ENCODE measurements at regions not wholly inside any gene's neighbourhood (a gene's known extent, or its start where the extent isn't known, plus 50 kb on each side); places are given as distances from the start of the nearest gene placed in this dataset.

- no TSS peak for BruUV-seq (replicated peaks)
These were observed 499.3 kb downstream of the NXPH1 start for GRCh38 chr7:8932751-8933150.

GRCh38 chr7:8937204-8937603 lies 503.8 kb downstream of the NXPH1 start:
- H4K20me1 ChIP-seq (ENCODE audit: insufficient read depth), result no peaks in the 10 kb centered on the region
- H3K27ac ChIP-seq, result no peak overlapping the region
- BruUV-seq (replicated peaks), result no TSS peak
- DNase-seq, result no peak
- no peak overlapping the region for H3K4me2 ChIP-seq
- H3K79me2 ChIP-seq (ENCODE audit: low read depth), result no peaks in the 10 kb centered on the region
- H3K9me2 ChIP-seq (ENCODE audit: insufficient read depth), result no peaks in the 10 kb centered on the region
- no peak for TF ChIP-seq EZH2 (IDR thresholded peaks at IDR 0.05; ENCODE audit: low read depth)
- no peak for TF ChIP-seq CTCF (conservative IDR thresholded peaks at IDR 0.05)
- H3K36me3 ChIP-seq (ENCODE audit: low read depth), result no peaks in the 10 kb centered on the region
- H3K4me1 ChIP-seq (replicated peaks; ENCODE audit: insufficient read depth), result no peaks in the 10 kb centered on the region
- no peak overlapping the region for H3K4me3 ChIP-seq
- ChIA-PET POLR2A (ENCODE audit: unreplicated experiment) (no interaction called here), CTCF (no interaction called here)
- intact Hi-C loops (cut with micrococcal nuclease; ENCODE audit: unreplicated experiment), result no loop called here
- no peaks in the 10 kb centered on the region for H3K9me3 ChIP-seq (ENCODE audit: insufficient read depth, low read depth)
- H3F3A ChIP-seq (ENCODE audit: insufficient read depth, low read depth), result no peaks in the 10 kb centered on the region
- no peaks in the 10 kb centered on the region for H3K27me3 ChIP-seq (ENCODE audit: insufficient read depth, low read depth)
- no peak overlapping the region for H2AFZ ChIP-seq

More at GRCh38 chr7:8932751-8933150, 499.3 kb downstream of the NXPH1 start:
- no peak overlapping the region for H2AFZ ChIP-seq
- H4K20me1 ChIP-seq (ENCODE audit: insufficient read depth), result no peaks in the 10 kb centered on the region
- DNase-seq, result no peak
- no peaks in the 10 kb centered on the region for H3K4me1 ChIP-seq (replicated peaks; ENCODE audit: insufficient read depth)
- ChIA-PET CTCF (no interaction called here), POLR2A (ENCODE audit: unreplicated experiment) (no interaction called here)
- intact Hi-C loops (cut with micrococcal nuclease; ENCODE audit: unreplicated experiment), result no loop called here
- H3K79me2 ChIP-seq (ENCODE audit: low read depth), result no peaks in the 10 kb centered on the region
- no peaks in the 10 kb centered on the region for H3K36me3 ChIP-seq (ENCODE audit: low read depth)
- no peak overlapping the region for H3K4me2 ChIP-seq
- TF ChIP-seq CTCF (conservative IDR thresholded peaks at IDR 0.05), result no peak
- TF ChIP-seq EZH2 (IDR thresholded peaks at IDR 0.05; ENCODE audit: low read depth), result no peak
- no peaks in the 10 kb centered on the region for H3K9me2 ChIP-seq (ENCODE audit: insufficient read depth)
- no peaks in the 10 kb centered on the region for H3K9me3 ChIP-seq (ENCODE audit: insufficient read depth, low read depth)
- H3K4me3 ChIP-seq, result no peak overlapping the region
- H3K27ac ChIP-seq, result no peak overlapping the region
- H3F3A ChIP-seq (ENCODE audit: insufficient read depth, low read depth), result no peaks in the 10 kb centered on the region
- H3K27me3 ChIP-seq (ENCODE audit: insufficient read depth, low read depth), result no peaks in the 10 kb centered on the region

- intact Hi-C loops (cut with micrococcal nuclease; ENCODE audit: unreplicated experiment), result no loop called here
- Histone ChIP-seq H3K27ac (no peak overlapping the region), H3K9me3 (ENCODE audit: insufficient read depth, low read depth) (no peaks in the 10 kb centered on the region), H3K4me1 (replicated peaks; ENCODE audit: insufficient read depth) (no peaks in the 10 kb centered on the region), H3K36me3 (ENCODE audit: low read depth) (no peaks in the 10 kb centered on the region), H3K27me3 (ENCODE audit: insufficient read depth, low read depth) (no peaks in the 10 kb centered on the region), H2AFZ (no peak overlapping the region), H3K79me2 (ENCODE audit: low read depth) (no peaks in the 10 kb centered on the region), H3K9me2 (ENCODE audit: insufficient read depth) (no peaks in the 10 kb centered on the region), H4K20me1 (ENCODE audit: insufficient read depth) (no peaks in the 10 kb centered on the region), H3K4me3 (no peak overlapping the region), H3F3A (ENCODE audit: insufficient read depth, low read depth) (no peaks in the 10 kb centered on the region), H3K4me2 (no peak overlapping the region)
- TF ChIP-seq EZH2 (IDR thresholded peaks at IDR 0.05; ENCODE audit: low read depth) (no peak), CTCF (conservative IDR thresholded peaks at IDR 0.05) (no peak)
- DNase-seq, result no peak
- ChIA-PET CTCF (no interaction called here), POLR2A (ENCODE audit: unreplicated experiment) (no interaction called here)
- BruUV-seq (replicated peaks), result no TSS peak
These were observed 504.8 kb downstream of the NXPH1 start for GRCh38 chr7:8938044-8938805.
